Uterus (tissue), 3 donors: ENCODE measurements at regions not wholly inside any gene's neighbourhood (a gene's known extent, or its start where the extent isn't known, plus 50 kb on each side); places are given as distances from the start of the nearest gene placed in this dataset.

Source experiments
- DNase-seq, 2 donors: peaks; one replicate each; pipeline ENCODE4 v3.0.0-alpha.2; 2019 to 2020
- H3K27ac ChIP-seq, 2 donors: fragments of 200-600 bp; sonication (generic); 1 replicate in 1 of 2; 2 replicates in 1 of 2; pipeline ENCODE4 v1.5.1; 2016 to 2018
- H3K27me3 ChIP-seq, 2 donors: fragments of 200-600 bp; sonication (generic); one replicate each; pipeline ENCODE4 v1.5.1; 2018 to 2019; ENCODE audit warnings: control low read depth in 1 of 2
- H3K36me3 ChIP-seq, 2 donors: fragments of 200-600 bp; sonication (generic); one replicate each; pipeline ENCODE4 v1.5.1; 2019; ENCODE audit warnings: control low read depth in 1 of 2
- H3K4me1 ChIP-seq, 2 donors: fragments of 200-600 bp; sonication (generic); one replicate each; pipeline ENCODE4 v1.5.1; 2018 to 2019; ENCODE audit warnings: control low read depth in 1 of 2
- H3K4me3 ChIP-seq, 2 donors: fragments of 200-600 bp; sonication (generic); 1 replicate in 1 of 2; 2 replicates in 1 of 2; pipeline ENCODE4 v1.5.1; 2018 to 2019; ENCODE audit warnings: mild to moderate bottlenecking in 1 of 2
- H3K9me3 ChIP-seq, 2 donors: fragments of 200-600 bp; sonication (generic); one replicate each; pipeline ENCODE4 v1.5.1; 2019; ENCODE audit warnings: control low read depth in 1 of 2
- POLR2A ChIP-seq, 2 donors: fragments of 450-650 bp; IDR thresholded peaks; one replicate each; pipeline ENCODE4 v1.6.1; 2016; ENCODE audit warnings: antibody characterized with exemption in 2 of 2, mild to moderate bottlenecking in 1 of 2, moderate library complexity in 1 of 2
- intact Hi-C: fragments of 100-400 bp; cut with DNase I; formaldehyde crosslinking; loops from one replicate; pipeline ENCODE4 v1.15.1; 2023; ENCODE audit warnings: low total_unique reads
- TF ChIP-seq, protein P1 (sequence below), 4 experiments: fragments of 200-600 bp in 2 of 4; fragments of 450-650 bp in 2 of 4; sonication (generic) in 2 of 4; IDR thresholded peaks; one replicate each; pipeline ENCODE4 v1.5.1; 2016 to 2019; ENCODE audit warnings: antibody characterized with exemption in 4 of 4, mild to moderate bottlenecking in 2 of 4, moderate library complexity in 1 of 4
- donor health status: DM: yes; HTN: yes; CAD: no.

DNA sequence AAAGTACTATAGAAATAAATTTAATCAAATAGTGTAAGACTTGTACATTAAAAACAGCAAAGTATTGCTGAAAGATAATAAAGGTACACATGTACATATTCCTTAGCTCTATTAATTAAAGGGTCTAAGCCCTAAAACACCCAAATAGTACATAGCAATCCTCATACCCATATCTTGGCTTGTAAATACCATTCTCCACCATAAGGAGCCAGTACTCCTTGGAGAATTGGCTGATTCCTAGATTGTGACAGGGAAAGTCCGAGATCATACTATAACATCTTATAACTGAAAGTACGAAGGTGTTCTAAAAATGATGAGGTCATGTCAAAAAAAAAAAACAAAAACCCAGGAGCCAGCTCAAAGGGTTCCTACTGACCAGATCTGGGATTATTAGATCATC, 614.6 kb downstream of the SUCLG1 start:
- no peaks in the 10 kb centered on the region for H3K4me1 ChIP-seq
- no peak overlapping the region for H3K27ac ChIP-seq
- intact Hi-C loops, result no loop called here
- no peaks in the 10 kb centered on the region for H3K27me3 ChIP-seq
- no peaks in the 10 kb centered on the region for H3K9me3 ChIP-seq
- no peak overlapping the region for H3K4me3 ChIP-seq
- TF ChIP-seq, protein P1, sequence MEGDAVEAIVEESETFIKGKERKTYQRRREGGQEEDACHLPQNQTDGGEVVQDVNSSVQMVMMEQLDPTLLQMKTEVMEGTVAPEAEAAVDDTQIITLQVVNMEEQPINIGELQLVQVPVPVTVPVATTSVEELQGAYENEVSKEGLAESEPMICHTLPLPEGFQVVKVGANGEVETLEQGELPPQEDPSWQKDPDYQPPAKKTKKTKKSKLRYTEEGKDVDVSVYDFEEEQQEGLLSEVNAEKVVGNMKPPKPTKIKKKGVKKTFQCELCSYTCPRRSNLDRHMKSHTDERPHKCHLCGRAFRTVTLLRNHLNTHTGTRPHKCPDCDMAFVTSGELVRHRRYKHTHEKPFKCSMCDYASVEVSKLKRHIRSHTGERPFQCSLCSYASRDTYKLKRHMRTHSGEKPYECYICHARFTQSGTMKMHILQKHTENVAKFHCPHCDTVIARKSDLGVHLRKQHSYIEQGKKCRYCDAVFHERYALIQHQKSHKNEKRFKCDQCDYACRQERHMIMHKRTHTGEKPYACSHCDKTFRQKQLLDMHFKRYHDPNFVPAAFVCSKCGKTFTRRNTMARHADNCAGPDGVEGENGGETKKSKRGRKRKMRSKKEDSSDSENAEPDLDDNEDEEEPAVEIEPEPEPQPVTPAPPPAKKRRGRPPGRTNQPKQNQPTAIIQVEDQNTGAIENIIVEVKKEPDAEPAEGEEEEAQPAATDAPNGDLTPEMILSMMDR (IDR thresholded peaks at IDR 0.05), result no peak
- TF ChIP-seq POLR2A (IDR thresholded peaks at IDR 0.05), result no peak
- no peaks in the 10 kb centered on the region for H3K36me3 ChIP-seq
- DNase-seq, result no peak

- no peaks in the 10 kb centered on the region for H3K36me3 ChIP-seq
- no peak for DNase-seq
- H3K4me1 ChIP-seq, result no peaks in the 10 kb centered on the region
- H3K4me3 ChIP-seq, result no peak overlapping the region
- no peaks in the 10 kb centered on the region for H3K27me3 ChIP-seq
- H3K9me3 ChIP-seq, result no peaks in the 10 kb centered on the region
- no peak overlapping the region for H3K27ac ChIP-seq
- TF ChIP-seq POLR2A (IDR thresholded peaks at IDR 0.05), result no peak
- TF ChIP-seq, protein P1 (IDR thresholded peaks at IDR 0.05), result no peak
- intact Hi-C loops, result no loop called here
Measured at GRCh38 chr2:83842421-83842820, 616.7 kb downstream of the SUCLG1 start.

DNA sequence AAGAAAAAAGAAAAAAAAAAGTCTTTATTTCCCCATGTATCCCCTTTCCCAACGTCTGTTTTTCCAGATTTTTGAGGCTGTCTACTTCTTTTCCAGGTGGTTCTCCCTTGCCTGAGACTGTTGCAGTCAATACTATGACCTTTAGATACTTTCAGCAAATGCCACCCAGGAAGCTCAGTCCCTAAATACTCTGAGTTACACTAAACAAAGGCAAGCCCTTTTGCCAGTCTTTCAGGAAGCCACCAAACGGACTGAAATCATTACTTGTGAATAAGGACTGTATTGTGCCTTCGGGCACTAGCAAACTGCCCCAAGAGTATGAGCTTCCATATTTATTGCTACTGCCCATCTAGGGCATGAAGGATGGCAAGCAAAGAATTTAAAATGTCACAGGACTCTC, 621.3 kb downstream of the SUCLG1 start:
- H3K36me3 ChIP-seq, result no peaks in the 10 kb centered on the region
- no peaks in the 10 kb centered on the region for H3K4me1 ChIP-seq
- no peaks in the 10 kb centered on the region for H3K27me3 ChIP-seq
- intact Hi-C loops, result no loop called here
- no peaks in the 10 kb centered on the region for H3K9me3 ChIP-seq
- no peak for TF ChIP-seq POLR2A (IDR thresholded peaks at IDR 0.05)
- TF ChIP-seq, protein P1 (IDR thresholded peaks at IDR 0.05), result no peak
- no peak overlapping the region for H3K27ac ChIP-seq
- DNase-seq, result no peak
- no peak overlapping the region for H3K4me3 ChIP-seq

- DNase-seq, result no peak
- Histone ChIP-seq H3K9me3 (no peaks in the 10 kb centered on the region), H3K4me3 (no peak overlapping the region), H3K36me3 (no peaks in the 10 kb centered on the region), H3K27ac (no peak overlapping the region), H3K27me3 (no peaks in the 10 kb centered on the region), H3K4me1 (no peaks in the 10 kb centered on the region)
- intact Hi-C loops, result no loop called here
- TF ChIP-seq, protein P1 (IDR thresholded peaks at IDR 0.05), result no peak
- no peak for TF ChIP-seq POLR2A (IDR thresholded peaks at IDR 0.05)
Measured at GRCh38 chr2:83827618-83828017, 631.5 kb downstream of the SUCLG1 start.

- intact Hi-C loops, result no loop called here
- no peaks in the 10 kb centered on the region for H3K9me3 ChIP-seq
Measured at GRCh38 chr2:83826577-83826976, 632.5 kb downstream of the SUCLG1 start.

More at GRCh38 chr2:83826577-83826976, 632.5 kb downstream of the SUCLG1 start:
- no peak for TF ChIP-seq POLR2A (IDR thresholded peaks at IDR 0.05)
- TF ChIP-seq, protein P1 (IDR thresholded peaks at IDR 0.05), result no peak
- no peaks in the 10 kb centered on the region for H3K36me3 ChIP-seq
- H3K4me3 ChIP-seq, result no peak overlapping the region
- H3K27me3 ChIP-seq, result no peaks in the 10 kb centered on the region
- no peaks in the 10 kb centered on the region for H3K4me1 ChIP-seq
- H3K27ac ChIP-seq, result no peak overlapping the region
- DNase-seq, result no peak
